GM21526 (cell line): ENCODE measurements at regions not wholly inside any gene's neighbourhood (a gene's known extent, or its start where the extent isn't known, plus 50 kb on each side); places are given as distances from the start of the nearest gene placed in this dataset.

Experiments
- ATAC-seq: cut with Tn5 transposase; IDR thresholded peaks from one replicate; pipeline ENCODE4 v1.9.1; 2021; ENCODE audit warnings: moderate library complexity; ENCODE audit not compliant: unreplicated experiment, low FRiP score

DNA sequence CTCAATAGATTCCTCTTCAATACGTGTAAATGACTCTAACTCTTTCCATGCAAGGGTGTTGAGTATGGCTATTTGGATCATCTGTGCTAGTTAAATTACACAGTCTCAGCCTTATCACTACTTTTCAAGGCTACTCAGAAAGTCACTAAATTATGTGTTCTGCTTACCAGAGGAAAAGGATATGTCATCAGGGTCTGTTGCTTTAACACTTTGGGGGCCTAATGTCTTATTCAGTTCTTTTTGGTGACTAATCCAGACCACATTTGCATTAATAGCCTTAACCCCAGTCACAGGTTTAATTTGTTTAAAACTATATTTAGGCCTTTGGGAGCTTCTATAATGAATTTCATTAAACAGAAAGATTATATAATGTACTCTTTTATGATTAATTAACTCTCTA is 649.3 kb downstream of the RPS29 start:
- no peak for ATAC-seq

DNA sequence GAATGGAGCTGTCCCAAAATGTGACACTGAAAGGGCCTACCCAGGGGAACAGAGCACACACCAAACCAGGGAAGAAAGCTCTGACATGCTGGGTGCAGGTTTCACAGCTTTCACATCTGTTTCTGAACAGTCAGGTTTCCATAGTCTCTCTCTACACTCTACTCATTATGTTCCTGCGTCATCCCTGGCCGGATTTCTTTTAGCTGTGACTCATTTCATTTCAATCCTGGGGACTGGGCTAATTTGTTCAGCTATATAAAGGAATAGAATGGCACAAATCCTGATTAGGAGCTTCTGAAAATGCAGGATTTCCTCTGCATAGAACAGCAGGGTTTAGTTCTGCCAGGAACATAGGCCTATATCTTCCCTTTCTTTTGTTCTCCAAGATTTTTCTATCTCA is 649.8 kb downstream of the RPS29 start:
- ATAC-seq, result no peak

DNA sequence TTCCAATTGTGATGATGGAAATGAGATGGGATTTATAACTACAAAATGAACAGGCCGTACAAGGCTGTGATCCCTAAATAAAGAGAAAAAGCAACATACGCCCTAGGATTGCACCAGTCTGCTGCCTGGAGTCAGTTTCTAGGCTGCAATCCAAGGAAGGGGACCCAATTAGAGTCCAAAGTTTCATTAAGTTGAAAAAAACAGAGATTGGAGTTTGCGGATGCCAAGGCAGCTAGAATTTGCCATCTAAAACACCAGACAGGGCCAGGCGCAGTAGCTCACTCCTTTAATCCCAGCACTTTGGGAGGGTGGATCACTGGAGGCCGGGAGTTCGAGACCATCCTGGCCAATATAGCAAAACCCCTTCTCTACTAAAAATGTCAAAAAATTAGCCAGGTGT is 661.0 kb downstream of the RPS29 start:
- no peak for ATAC-seq

DNA sequence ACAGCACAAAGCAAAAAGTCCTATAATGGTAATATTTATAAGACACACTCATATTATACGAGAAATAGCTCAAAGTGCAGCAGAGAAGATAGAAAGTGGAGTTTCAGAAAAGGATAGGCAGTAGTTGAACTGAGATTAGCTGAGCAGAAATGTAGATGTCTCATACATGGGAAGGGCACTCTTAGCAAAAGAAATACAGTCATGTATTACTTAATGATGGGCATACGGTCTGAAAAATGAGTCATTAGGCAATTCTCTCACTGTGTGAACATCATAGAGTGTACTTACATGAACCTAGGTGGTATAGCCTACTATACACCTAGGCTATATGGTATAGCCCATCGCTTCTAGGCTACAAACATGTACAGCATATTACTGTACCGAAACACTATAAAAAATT is 671.3 kb downstream of the RPS29 start:
- ATAC-seq, result no peak

DNA sequence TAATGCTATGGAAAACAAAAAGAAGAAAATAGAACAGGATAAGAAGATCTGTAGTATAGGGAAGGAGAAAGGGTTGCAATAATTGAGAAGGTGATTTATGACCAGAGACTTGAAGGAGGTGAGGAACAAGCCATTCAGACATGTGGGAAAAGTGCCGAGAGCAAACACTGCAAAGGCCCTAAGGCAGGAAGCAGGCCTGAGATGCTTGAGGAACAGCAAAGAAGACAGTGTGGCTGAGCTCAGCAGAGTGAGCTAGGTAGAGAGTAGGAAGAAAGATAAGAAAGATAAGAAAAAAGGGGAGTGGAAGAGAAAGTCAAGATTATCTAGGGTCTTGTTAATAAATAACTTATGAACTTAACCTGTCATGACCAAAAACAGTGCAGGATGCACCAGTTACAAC is 671.8 kb downstream of the RPS29 start:
- no peak for ATAC-seq

DNA sequence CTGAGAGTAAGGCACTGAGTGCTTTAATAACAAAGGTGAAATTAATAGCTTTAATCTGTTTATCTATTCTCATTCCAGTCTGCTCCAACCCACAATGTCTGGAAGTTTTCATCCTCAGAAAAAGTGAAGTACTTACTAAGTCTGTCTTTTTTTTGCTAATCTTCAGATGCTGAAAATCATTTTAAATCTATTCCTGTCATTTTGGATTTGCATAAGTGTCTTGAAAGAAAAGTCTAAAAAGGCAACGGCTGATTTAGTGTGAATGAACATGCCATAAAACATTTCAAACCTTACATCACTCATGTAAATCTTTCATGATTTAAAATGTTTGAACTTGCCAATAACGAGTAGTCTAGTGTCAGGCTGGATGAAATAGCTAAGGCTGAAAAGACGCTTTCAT is 685.6 kb downstream of the RPS29 start:
- ATAC-seq, result no peak

DNA sequence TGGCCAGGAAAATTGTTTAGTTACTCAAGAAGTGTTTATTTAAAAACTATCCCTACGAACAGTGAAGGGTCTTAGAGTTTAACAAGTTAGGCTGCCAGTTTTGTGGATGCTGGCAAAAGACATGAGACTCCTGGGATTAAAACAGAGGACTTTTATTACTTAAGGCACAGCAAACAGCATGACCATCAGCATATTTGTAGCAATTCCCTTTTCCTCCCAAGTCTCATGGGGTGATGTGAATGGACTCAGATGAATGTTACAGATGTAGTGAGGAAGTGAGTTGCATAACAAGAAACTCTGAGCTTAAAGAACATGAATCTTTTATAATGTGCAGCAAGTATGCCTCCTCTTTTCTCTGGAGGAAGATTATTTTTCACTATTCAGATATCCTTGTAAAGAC is 695.8 kb downstream of the RPS29 start:
- ATAC-seq, result no peak

DNA sequence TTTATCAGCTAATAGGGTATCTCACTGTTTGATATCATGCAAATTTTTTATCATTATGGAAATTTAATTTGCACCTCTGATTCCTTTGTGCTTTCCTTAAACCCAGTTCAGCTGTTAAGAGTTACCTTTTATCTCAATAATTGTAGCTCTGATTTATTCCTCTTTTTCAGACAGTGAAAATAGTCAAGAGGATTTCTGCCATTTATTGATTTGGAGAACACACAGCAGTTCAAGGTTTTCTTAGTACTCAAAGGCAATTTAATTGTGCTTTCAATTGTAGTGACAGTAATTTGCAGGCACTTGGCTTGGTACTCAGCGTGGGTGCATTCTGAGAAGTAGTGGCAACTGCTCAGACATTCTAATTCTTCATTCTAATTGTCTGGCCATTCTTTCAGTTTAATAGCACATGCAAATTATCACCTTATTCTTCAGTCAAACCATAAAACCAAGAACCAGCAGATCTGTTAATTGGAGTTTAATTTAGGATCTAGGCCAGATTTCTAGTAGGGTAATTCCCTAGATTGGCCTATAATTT is 709.3 kb downstream of the RPS29 start:
- no peak for ATAC-seq

DNA sequence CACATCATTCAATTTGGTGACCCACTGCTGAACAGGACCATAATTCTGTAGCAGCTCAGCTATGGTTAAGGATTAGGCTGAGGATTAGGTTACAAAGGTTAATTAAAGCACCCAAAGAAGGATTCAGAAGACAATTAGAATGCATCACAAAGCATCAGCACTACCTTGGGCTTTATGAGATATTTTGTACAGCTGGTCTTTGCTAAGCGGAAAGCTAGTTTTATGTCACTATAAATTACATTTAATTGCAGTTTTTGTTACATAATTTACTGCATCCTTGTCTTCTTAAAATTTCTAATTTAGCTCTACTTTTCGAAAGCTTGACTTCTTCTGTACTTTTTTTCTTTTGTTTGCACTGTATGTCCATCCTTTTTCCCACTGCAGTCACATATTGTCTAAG is 711.5 kb downstream of the RPS29 start:
- no peak for ATAC-seq

DNA sequence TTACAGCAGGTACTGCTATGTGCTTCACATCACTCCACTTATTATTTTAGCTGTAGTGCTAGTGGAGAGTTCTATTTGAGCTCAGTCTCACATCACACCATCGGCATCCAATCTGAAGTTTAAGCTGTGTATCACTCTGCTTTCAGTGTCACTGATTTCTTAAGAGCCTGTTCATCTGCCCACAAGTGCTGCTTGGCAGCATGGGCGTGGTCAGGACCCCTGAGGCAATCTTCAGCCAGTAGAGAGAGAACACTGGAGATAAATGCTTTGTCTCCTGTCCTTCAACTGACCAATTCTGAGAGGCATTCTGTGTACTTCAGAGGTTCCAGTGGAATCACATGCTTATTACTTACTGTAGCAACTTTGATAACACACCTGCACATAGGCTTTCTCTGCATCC is 728.8 kb downstream of the RPS29 start:
- ATAC-seq, result no peak

DNA sequence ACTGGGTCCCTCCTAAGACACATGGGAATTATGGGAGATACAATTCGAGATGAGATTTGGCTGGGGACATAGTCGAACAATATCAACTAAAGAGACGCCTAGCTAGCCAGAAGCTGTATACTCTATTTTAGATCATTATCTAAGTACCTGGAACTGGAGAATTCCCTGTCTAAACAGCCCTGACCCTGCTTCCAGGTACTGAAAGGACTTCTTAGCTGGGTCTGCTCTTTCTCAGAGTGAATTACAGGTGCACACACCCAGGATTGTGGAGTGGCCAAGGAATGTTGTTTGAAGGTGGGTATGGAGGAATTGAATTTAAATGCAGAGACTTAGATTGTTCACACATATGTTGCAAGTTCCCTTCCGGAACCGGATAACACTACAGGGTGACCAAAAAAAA is 733.0 kb downstream of the RPS29 start:
- ATAC-seq, result no peak

DNA sequence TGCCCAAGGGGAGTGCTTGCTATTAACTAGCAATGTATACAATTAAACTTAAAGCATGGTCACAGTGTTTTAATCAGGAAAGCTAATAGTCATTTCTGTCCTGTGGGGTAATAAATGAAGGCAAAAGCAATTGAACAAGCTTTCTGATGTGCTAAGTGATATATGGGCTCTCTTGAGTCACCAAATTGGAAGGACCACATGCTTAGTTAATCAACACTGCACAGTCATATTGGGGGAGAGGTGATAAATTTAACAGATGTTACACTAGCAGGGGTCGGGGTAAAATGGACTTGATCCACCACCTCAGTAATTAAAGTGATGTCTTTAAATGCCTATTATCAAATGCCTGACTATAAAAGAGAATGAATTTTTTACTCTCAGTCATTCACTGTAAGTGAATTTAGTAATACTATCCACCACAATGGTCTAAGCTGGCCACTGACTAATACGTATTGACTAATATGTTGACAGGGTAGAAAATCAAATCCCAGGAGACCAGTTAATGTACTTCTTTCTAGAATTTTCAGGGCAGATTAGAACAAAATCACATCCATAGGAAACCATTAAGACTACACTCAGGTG is 736.3 kb downstream of the RPS29 start:
- ATAC-seq, result no peak

DNA sequence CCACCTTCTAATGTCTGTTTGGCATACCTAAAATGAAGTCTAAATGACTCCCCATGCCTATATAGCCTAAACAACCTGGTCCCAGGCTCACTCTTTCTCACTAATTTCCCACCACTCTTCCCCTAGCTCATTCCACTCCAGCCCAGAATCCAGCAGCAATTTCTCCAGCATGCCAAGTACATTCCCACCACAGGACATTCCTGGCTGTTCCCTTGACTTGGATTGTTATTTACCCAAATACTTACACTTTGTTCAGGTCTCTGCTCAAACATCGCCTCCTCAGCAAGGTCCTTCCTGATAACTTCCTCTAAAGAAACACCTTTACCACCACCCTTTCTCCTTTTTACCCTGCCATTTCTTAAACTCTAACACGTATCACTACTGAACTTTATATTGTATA is 743.4 kb downstream of the RPS29 start:
- ATAC-seq, result no peak

DNA sequence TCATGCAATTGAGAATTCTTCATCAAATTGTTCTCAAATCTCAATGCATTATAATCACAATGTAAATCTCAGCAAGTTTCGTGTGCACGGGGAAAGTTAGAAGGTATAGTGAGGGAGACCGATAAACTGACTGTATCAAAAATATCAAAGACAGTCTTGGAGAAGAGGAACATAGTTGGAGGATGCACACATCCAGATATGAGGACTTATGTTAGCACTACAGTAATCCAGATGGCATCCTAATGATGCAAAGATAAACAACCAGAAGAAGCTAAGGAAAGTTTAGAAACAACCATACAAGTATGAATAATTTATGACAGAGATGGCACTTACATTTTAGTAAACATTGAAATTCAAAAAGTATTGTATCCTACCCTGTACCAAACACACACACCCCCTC is 760.1 kb downstream of the RPS29 start:
- no peak for ATAC-seq

DNA sequence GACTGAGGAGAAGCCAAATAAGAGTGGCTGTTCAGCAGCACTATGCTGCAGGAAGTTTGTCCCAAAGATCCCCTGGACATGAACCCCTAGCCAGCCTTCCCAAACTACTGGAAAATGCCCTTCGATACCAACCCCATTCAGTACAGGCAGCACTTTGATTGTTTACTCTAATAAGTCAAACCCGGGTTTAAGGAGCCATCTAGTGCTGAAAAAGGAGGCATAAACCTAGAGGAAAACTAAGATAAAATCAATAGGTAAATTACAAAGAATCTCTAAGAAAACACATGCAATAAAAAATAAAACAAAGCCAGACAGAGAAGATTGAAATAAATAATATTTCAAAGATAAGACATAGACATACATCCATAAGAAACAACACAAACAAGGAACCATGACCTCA is 771.6 kb downstream of the RPS29 start:
- no peak for ATAC-seq

DNA sequence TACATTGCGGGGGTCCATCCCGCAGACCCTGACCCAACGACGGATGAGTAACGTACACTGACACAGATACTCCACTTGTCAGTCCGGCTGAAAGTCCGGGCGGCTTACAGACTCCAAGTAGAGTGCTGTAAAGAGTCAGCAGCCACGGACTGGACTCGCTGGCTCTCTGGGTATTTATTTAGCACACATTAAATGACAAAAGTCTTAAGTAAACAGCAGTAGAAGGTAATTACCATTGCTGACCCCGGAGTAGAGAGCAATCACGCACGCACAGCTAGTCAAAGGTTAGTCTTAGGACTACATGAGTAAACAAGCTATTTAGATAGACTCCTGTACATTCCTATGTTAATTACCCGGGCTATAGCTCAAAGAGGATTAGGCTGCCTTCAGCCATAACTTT is 780.9 kb downstream of the RPS29 start:
- ATAC-seq, result no peak

DNA sequence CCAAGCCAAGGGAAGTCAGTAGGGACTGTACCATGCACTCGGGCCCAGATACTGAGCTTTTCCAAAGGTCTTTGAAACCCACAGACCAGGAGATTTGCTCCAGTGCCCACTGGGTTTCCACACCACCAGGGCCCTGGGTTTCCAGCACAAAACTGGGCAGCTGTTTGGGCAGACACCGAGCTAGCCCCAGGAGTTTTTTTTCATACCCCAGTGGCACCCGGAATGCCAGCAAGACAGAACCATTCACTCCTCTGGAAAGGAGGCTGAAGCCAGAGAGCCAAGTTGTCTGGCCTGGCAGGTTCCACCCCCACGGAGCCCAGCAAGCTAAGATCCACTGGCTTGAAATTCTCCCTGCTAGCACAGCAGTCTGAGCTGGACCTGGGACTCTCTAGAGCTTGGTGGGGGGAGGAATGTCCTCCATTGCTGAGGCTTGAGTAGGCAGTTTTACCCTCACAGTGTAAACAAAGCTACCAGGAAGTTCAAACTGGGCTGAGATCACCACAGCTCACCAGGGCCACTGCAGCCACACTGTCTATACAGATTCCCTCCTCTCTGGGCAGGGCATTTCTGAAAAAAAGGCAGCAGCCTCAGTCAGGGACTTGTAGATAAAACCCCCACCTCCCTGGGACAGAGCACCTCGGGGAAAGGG is 793.7 kb downstream of the RPS29 start:
- no peak for ATAC-seq

DNA sequence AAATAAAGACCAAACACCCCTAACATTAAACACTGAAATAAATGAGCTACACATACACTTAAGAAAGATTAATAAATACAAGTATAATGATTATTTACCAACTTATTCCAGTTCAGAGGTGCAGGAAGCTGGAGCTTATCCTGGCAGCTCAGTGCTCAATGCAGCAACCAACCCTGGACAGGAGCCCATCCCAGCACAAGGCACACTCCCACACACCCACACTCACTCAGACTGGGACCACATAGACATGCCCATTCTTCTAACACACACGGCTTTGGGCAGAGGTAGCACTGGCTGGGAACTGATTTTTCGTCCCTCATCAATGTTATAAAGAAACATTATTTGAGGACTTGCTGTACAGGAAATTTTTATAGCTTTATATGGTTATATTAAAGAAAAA is 797.4 kb downstream of the RPS29 start:
- no peak for ATAC-seq

DNA sequence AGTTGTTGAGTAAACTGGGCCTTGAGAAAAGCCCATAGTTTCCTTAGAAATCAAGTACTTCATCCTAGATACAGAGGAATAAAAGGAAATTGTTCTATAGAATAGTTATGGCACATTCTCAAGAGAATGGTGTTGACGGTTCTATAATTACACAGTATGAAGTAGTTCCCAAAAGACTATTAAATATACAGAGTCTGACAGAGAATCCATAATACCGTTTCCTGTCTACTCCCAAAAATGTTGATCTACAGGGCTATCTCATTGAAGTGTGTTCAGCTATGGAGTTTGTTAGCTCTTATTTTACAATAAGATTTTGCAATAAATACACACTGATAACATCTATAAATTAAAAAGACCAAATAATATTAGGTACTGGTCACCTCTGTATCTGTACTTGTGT is 799.7 kb downstream of the RPS29 start:
- no peak for ATAC-seq

DNA sequence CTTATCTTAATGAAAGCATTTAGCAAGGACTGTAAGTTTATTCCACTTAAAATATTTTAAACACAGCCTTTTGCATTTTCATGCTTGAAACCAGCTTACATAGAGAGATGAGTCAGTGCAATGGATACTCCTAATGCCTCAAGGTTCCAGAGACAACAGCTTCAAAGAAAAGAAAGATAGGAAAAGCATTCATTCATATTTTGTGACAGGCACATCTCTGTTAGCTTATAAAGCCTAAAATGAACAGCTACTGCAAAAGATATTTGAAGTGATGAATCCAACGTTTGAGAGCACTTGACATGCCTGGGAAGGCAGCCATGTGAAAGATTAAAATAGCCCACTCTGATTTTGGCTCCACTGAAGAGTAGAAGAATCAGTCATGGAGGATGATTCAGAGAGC is 814.5 kb downstream of the RPS29 start:
- no peak for ATAC-seq

DNA sequence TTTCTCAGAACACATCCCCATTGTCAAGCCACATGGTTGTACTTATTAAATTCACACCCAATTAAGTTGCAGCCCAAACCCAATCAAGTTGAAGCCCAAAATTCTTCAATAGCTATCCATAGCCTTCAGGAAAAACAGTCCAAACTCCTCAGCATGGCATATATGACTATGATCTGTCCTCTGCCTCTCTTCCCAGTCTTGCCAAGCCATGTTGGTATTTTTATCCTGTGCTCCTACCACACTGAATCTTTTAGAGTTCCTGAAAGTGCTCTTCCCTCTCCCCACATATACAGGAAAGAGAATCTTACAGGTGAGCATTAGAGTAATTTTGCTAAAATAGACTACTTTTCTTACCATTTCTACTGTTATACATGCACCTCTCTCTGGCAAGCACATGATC is 834.9 kb downstream of the RPS29 start:
- no peak for ATAC-seq

DNA sequence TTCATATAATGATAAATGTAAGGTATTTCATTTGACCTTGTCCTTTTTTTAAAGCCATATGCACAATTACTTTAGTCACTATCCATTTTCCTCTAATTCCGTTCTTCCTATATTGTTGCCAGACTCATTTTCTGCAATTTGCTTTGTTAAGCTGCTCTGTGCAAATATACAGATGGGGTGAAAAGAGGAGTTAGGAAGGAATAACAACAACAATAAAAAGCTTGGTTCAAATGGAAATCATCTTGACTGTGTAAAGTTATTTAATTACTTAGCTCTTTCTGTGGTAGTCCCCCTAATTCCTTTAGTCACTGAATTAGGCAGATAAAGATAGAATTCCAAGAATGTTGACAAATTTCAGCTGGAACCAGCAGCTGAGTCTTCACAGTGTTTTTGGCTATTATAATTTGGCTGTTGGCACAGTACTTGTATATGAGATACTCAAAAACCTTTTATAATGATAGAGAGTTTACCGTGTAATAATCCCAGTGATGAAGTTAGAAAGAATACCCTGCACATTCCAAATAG is 838.0 kb downstream of the RPS29 start:
- no peak for ATAC-seq
